GM10248 (cell line): ENCODE measurements at regions not wholly inside any gene's neighbourhood (a gene's known extent, or its start where the extent isn't known, plus 50 kb on each side); places are given as distances from the start of the nearest gene placed in this dataset.

Experiments
- CTCF ChIA-PET: fragments of 300-600 bp; sonication (Branson Sonifier 250); formaldehyde crosslinking; extraction: SDS; loops from one replicate; lab custom pipeline; 2021; ENCODE audit warnings: antibody characterized with exemption; lab: Yijun Ruan, JAX
- POLR2A ChIA-PET: fragments of 350-650 bp; sonication (Branson Sonifier 250); formaldehyde crosslinking; extraction: SDS; loops from one replicate; lab custom pipeline; 2020; ENCODE audit warnings: antibody characterized with exemption; lab: Yijun Ruan, JAX
- DNase-seq: peaks from one replicate; pipeline ENCODE4 v3.0.0; 2012; ENCODE audit errors: extremely low spot score
- TF ChIP-seq, protein P1 (sequence below): IDR thresholded peaks from 2 replicates; pipeline ENCODE4 v1.5.1; 2012; ENCODE audit warnings: mild to moderate bottlenecking, low read depth; ENCODE audit errors: extremely low read depth, missing control alignments, control extremely low read depth

DNA sequence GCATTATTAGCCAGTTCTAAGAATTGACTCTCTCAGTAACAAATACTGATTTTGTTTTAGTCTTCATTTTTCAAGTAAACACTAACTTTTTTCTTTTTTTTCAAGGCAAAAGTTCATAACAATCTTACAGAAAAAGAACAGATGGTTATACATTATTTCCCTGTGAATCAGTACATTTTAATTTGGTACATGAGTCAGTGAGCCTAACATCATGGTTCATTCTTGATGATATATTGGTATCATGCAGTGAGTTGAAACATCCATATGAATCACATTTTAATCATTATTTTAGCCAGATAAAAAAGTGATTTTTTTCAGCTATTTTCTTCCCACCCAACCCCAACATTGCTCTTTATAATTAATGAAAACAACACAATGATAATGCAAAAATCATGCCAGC lies 184.3 kb upstream of the TACR3 start:
- POLR2A ChIA-PET: no interaction called here
- CTCF ChIA-PET: no interaction called here
- TF ChIP-seq, protein P1, sequence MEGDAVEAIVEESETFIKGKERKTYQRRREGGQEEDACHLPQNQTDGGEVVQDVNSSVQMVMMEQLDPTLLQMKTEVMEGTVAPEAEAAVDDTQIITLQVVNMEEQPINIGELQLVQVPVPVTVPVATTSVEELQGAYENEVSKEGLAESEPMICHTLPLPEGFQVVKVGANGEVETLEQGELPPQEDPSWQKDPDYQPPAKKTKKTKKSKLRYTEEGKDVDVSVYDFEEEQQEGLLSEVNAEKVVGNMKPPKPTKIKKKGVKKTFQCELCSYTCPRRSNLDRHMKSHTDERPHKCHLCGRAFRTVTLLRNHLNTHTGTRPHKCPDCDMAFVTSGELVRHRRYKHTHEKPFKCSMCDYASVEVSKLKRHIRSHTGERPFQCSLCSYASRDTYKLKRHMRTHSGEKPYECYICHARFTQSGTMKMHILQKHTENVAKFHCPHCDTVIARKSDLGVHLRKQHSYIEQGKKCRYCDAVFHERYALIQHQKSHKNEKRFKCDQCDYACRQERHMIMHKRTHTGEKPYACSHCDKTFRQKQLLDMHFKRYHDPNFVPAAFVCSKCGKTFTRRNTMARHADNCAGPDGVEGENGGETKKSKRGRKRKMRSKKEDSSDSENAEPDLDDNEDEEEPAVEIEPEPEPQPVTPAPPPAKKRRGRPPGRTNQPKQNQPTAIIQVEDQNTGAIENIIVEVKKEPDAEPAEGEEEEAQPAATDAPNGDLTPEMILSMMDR: no peak
- DNase-seq: no peak

DNA sequence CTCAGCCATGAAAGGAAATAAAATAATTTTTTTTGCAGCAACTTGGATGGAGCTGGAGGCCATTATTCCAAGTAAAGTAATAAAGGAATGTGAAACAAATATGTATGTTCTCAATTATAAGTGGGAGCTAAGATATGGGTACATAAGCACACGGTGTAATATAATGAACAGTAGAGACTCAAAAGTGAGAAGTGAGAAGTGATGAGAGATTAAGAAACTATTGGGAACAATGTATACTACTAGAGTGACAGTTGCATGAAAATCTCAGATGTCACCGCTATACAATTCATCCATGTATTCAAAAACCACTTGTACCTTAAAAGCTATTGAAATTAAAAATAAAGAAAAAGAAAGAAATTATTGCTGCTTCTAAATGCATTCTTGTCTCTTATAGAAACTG lies 182.9 kb upstream of the TACR3 start:
- TF ChIP-seq, protein P1: no peak
- no peak for DNase-seq
- CTCF ChIA-PET: interaction anchor here (1.0 to 1.3 kb wide), 3 partner anchors 10 to 14 kb away, joined by 3 to 4 read pairs (median 4); no protein-coding TSS in a partner anchor
- POLR2A ChIA-PET: no interaction called here

DNA sequence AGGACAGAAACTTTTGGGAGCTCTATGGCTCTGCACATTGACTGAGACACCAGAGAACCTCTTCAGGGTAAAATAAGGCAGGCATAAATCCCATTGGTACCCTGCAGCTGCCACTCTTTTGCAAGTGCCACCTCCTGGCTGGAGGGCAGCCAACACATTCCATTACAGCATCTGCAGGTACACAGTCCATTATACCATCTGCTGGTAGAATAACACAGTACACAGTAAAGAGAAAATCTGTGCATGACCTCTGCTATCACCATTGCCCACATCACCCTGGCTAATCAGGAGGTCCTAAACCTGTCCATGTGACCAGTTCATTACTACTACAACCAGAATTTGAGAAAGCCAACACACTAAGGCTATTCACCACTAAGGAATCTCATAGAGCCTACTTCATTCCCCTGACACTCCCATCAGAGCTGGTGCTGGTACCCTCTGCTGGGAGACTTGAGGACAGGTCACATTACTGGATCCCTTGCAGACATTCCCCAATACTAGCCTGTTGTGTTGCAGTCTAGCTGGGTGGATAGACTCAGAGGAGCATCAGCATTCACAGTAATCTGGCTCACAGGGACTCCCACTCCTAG lies 176.2 kb upstream of the TACR3 start:
- CTCF ChIA-PET: interaction anchor here (1.2 kb wide), 1 partner anchor 19 kb away, joined by 3 read pairs; no protein-coding TSS in a partner anchor
- POLR2A ChIA-PET: no interaction called here
- TF ChIP-seq, protein P1: no peak
- no peak for DNase-seq

DNA sequence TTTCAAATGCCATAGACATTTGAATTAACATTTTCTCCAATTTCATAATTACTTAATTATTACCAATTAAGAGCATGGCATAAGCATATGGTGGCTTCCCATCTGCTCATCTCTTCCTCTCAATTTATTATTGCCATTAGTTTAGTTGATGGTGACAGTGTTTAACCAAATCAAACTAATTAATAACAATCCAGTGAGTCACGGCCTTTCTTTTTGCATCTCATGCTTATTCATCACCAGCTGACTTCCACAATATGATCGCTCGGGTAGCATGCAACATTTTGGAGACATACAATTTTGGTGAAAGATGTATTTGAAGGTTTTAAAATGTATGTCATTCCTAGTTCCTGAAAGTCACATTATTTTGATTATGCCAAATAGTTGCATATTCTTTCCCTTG lies 172.8 kb upstream of the TACR3 start:
- ChIA-PET CTCF (interaction anchor here (1.0 to 1.6 kb wide), 2 partner anchors 10 to 20 kb away, joined by 3 to 4 read pairs; no protein-coding TSS in a partner anchor), POLR2A (no interaction called here)
- TF ChIP-seq, protein P1: no peak
- DNase-seq: no peak

DNA sequence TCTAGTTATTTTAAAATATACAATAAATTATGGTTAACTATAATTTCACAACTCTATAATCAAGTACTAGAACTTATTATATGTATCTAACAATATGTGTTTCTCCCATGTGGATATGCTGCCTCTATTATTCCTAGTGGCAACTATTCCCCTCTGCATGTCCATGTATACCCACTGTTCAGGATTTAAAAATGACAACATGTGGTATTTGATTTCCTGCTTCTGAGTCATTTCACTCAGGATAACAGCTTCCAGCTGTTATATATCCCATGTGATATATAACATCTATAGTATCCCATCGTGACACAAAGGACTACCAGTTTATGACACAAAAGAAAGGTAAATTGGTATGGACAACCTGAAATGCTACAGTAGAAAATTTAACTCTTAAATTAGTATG lies 167.4 kb upstream of the TACR3 start:
- no peak for DNase-seq
- CTCF ChIA-PET: interaction anchor here (1.0 kb wide), 1 partner anchor 27 kb away, joined by 3 read pairs; no protein-coding TSS in a partner anchor

DNA sequence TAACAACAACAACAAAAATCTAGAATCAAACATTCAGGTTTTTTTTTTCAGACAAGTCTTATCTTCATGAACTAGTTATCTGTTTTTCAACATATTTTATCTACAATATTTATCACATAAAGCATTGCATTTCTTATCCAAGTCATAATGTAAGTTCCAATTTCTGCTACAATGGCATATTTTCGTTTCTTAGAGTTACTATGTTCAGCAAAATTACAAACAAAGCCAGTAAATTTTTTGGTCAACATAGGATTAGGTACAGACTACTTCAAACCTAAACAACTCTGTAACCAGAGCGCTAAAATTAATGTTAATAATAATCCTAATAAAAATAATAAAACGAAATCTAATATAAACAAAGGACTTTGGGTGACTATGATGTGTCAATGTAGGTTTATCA lies 165.4 kb upstream of the TACR3 start:
- ChIA-PET CTCF (interaction anchor here (1.0 to 2.8 kb wide), 2 partner anchors 13 to 18 kb away, joined by 3 to 9 read pairs; no protein-coding TSS in a partner anchor), POLR2A (no interaction called here)
- TF ChIP-seq, protein P1: no peak
- no peak for DNase-seq

More for the DNA sequence above, 167.4 kb upstream of the TACR3 start:
- TF ChIP-seq, protein P1: no peak
- POLR2A ChIA-PET: no interaction called here
